ENCODE measurements at regions not wholly inside any gene's neighbourhood (a gene's known extent, or its start where the extent isn't known, plus 50 kb on each side); places are given as distances from the start of the nearest gene placed in this dataset.

DNA sequence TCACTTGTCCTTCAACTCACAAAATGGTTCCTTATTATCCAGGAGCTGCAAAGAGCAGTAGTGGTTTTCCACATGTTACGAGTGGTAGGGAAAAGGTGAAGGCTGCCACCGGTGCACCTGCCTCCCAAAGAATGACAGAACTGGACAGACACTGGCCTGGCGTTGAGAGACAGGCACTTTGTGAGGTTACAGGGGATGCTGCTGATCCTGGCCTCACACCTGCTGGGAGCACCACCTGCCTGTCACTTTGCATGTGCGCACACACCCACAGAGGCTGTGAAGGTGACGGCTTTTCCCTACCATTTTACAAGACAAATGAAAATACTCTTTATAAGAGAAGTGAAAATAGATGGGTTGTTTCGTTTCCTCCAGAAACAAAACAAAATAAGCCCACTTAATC, 175.3 kb upstream of the B3GAT1 start:
- H3F3A ChIP-seq (ENCODE audit: low read depth): no peaks in the 10 kb centered on the region
- H3K9me2 ChIP-seq (replicated peaks; ENCODE audit: low read depth, low read length): no peaks in the 10 kb centered on the region
- no peaks in the 10 kb centered on the region for H3K36me3 ChIP-seq (ENCODE audit: insufficient read depth, low read length)
- no peaks in the 10 kb centered on the region for H3K79me2 ChIP-seq (ENCODE audit: insufficient read depth, low read length)
- no peak overlapping the region for H2AFZ ChIP-seq (ENCODE audit: low read length)
- no peak overlapping the region for H3K9ac ChIP-seq (ENCODE audit: low read depth, low read length, poor library complexity, severe bottlenecking)
- TF ChIP-seq EZH2phosphoT487 (IDR thresholded peaks at IDR 0.05; ENCODE audit: borderline replicate concordance): no peak
- TF ChIP-seq CTCF (conservative IDR thresholded peaks at IDR 0.05; ENCODE audit: low read length): no peak
- no peaks in the 10 kb centered on the region for H3K9me3 ChIP-seq (ENCODE audit: insufficient read depth, low read depth, low read length)
- peaks cover 11% of the 10 kb centered on the region for H3K4me1 ChIP-seq (ENCODE audit: insufficient read depth, low read length, poor library complexity, severe bottlenecking)
- H4K20me1 ChIP-seq (ENCODE audit: insufficient read depth, low read length, poor library complexity, severe bottlenecking): no peaks in the 10 kb centered on the region
- no peaks in the 10 kb centered on the region for H3K27me3 ChIP-seq (ENCODE audit: insufficient read depth, low read length, poor library complexity, severe bottlenecking)
- H3K4me3 ChIP-seq (ENCODE audit: low read length, poor library complexity, severe bottlenecking): no peak overlapping the region
- H3K4me2 ChIP-seq (ENCODE audit: low read depth, low read length, poor library complexity, severe bottlenecking): no peak overlapping the region

DNA sequence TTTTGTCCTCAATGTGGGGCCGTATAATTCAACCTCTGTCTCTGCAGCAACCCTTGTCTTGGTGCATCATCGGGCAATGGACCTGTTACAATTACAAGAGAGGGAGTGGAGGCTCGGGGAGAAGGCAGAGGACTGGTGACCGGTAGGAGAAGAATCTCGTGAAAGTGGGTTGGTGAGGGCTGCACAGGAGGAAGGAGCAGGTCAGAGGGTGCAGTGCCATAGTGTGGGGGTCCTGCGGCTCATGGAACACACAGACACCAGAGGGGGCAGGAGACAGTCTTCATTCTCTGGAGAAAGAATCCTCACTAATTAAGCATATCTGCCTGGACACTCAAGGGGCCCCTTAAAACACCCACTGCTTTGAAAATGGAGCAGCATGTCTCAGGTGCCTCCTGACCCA, 174.7 kb upstream of the B3GAT1 start:
- TF ChIP-seq CTCF (conservative IDR thresholded peaks at IDR 0.05; ENCODE audit: low read length) (no peak), EZH2phosphoT487 (IDR thresholded peaks at IDR 0.05; ENCODE audit: borderline replicate concordance) (no peak)
- no peak overlapping the region for H3K4me2 ChIP-seq (ENCODE audit: low read depth, low read length, poor library complexity, severe bottlenecking)
- no peaks in the 10 kb centered on the region for H3K79me2 ChIP-seq (ENCODE audit: insufficient read depth, low read length)
- no peaks in the 10 kb centered on the region for H3F3A ChIP-seq (ENCODE audit: low read depth)
- H2AFZ ChIP-seq (ENCODE audit: low read length): no peak overlapping the region
- no peak overlapping the region for H3K4me3 ChIP-seq (ENCODE audit: low read length, poor library complexity, severe bottlenecking)
- no peak overlapping the region for H3K9ac ChIP-seq (ENCODE audit: low read depth, low read length, poor library complexity, severe bottlenecking)
- H4K20me1 ChIP-seq (ENCODE audit: insufficient read depth, low read length, poor library complexity, severe bottlenecking): no peaks in the 10 kb centered on the region
- H3K9me2 ChIP-seq (replicated peaks; ENCODE audit: low read depth, low read length): no peaks in the 10 kb centered on the region
- H3K4me1 ChIP-seq (ENCODE audit: insufficient read depth, low read length, poor library complexity, severe bottlenecking): peaks cover 11% of the 10 kb centered on the region
- H3K27me3 ChIP-seq (ENCODE audit: insufficient read depth, low read length, poor library complexity, severe bottlenecking): no peaks in the 10 kb centered on the region
- no peaks in the 10 kb centered on the region for H3K36me3 ChIP-seq (ENCODE audit: insufficient read depth, low read length)
- no peaks in the 10 kb centered on the region for H3K9me3 ChIP-seq (ENCODE audit: insufficient read depth, low read depth, low read length)

- TF ChIP-seq EZH2phosphoT487 (IDR thresholded peaks at IDR 0.05; ENCODE audit: borderline replicate concordance) (no peak), CTCF (conservative IDR thresholded peaks at IDR 0.05; ENCODE audit: low read length) (no peak)
- no peaks in the 10 kb centered on the region for H3K79me2 ChIP-seq (ENCODE audit: insufficient read depth, low read length)
- no peaks in the 10 kb centered on the region for H3K27me3 ChIP-seq (ENCODE audit: insufficient read depth, low read length, poor library complexity, severe bottlenecking)
- H3K9me2 ChIP-seq (replicated peaks; ENCODE audit: low read depth, low read length): no peaks in the 10 kb centered on the region
- no peaks in the 10 kb centered on the region for H4K20me1 ChIP-seq (ENCODE audit: insufficient read depth, low read length, poor library complexity, severe bottlenecking)
- no peak overlapping the region for H3K4me2 ChIP-seq (ENCODE audit: low read depth, low read length, poor library complexity, severe bottlenecking)
- no peaks in the 10 kb centered on the region for H3K9me3 ChIP-seq (ENCODE audit: insufficient read depth, low read depth, low read length)
- H3K9ac ChIP-seq (ENCODE audit: low read depth, low read length, poor library complexity, severe bottlenecking): no peak overlapping the region
- H3K4me1 ChIP-seq (ENCODE audit: insufficient read depth, low read length, poor library complexity, severe bottlenecking): peaks cover 11% of the 10 kb centered on the region
- H3F3A ChIP-seq (ENCODE audit: low read depth): no peaks in the 10 kb centered on the region
- no peaks in the 10 kb centered on the region for H3K36me3 ChIP-seq (ENCODE audit: insufficient read depth, low read length)
- H2AFZ ChIP-seq (ENCODE audit: low read length): no peak overlapping the region
- H3K4me3 ChIP-seq (ENCODE audit: low read length, poor library complexity, severe bottlenecking): no peak overlapping the region
Observed at GRCh38 chr11:134585666-134586610, 173.9 kb upstream of the B3GAT1 start.

Data from Loucy (cell line).